Large intestine (tissue), 3 donors: ENCODE measurements at regions not wholly inside any gene's neighbourhood (a gene's known extent, or its start where the extent isn't known, plus 50 kb on each side); places are given as distances from the start of the nearest gene placed in this dataset.
"Not testable (repeated sequence)": the region's sequence is repeated elsewhere in the genome, so short reads cannot be mapped to it uniquely, and the experiment has no call there.

Experiments
- DNase-seq, 2 donors: peaks; one replicate each; pipeline versions ENCODE4 v3.0.0 to v3.0.0-alpha.2; 2013
- H3K27ac ChIP-seq: one replicate; pipeline ENCODE4 v1.5.1; 2013; ENCODE audit warnings: low read length
- H3K27me3 ChIP-seq: 2 replicates; pipeline ENCODE4 v1.6.1; 2013; ENCODE audit warnings: low read length; ENCODE audit not compliant: control insufficient read depth, insufficient read depth
- H3K36me3 ChIP-seq: 2 replicates; pipeline ENCODE4 v1.6.1; 2013; ENCODE audit warnings: low read length; ENCODE audit not compliant: control insufficient read depth, insufficient read depth
- H3K4me1 ChIP-seq: one replicate; pipeline ENCODE4 v1.6.1; 2013; ENCODE audit warnings: low read length; ENCODE audit not compliant: control insufficient read depth, insufficient read depth
- H3K4me3 ChIP-seq: one replicate; pipeline ENCODE4 v1.5.1; 2013; ENCODE audit warnings: low read length
- H3K9me3 ChIP-seq: one replicate; pipeline ENCODE4 v1.6.1; 2013; ENCODE audit warnings: mild to moderate bottlenecking, low read depth, low read length, moderate library complexity; ENCODE audit not compliant: control insufficient read depth
- WGBS: methylation state at CpG from one replicate; pipeline ENCODE4 v1.1.5; 2013; ENCODE audit warnings: low lambda C conversion rate; ENCODE audit not compliant: insufficient coverage; 5-methylcytosine and 5-hydroxymethylcytosine counted together

GRCh38 chr18:29360659-29361058, 1183.7 kb upstream of the CDH2 start:
- H3K27me3 ChIP-seq, H3K27ac ChIP-seq, H3K9me3 ChIP-seq, DNase-seq, H3K4me3 ChIP-seq, H3K4me1 ChIP-seq, H3K36me3 ChIP-seq: not testable (repeated sequence)
- WGBS = no CpG with 5 or more reads among the region's 4 CpGs

- H3K27ac ChIP-seq, DNase-seq, H3K4me1 ChIP-seq, H3K36me3 ChIP-seq, H3K27me3 ChIP-seq, H3K9me3 ChIP-seq, H3K4me3 ChIP-seq: not testable (repeated sequence)
Measured at GRCh38 chr18:29359222-29359621, 1182.3 kb upstream of the CDH2 start.

- DNase-seq = no peak
- H3K27ac ChIP-seq = no peak overlapping the region
- H3K9me3 ChIP-seq = no peaks in the 10 kb centered on the region
- H3K36me3 ChIP-seq = no peaks in the 10 kb centered on the region
- 100% methylated on average over 1 of the region's 1 CpG for WGBS
- no peaks in the 10 kb centered on the region for H3K4me1 ChIP-seq
- H3K27me3 ChIP-seq = no peaks in the 10 kb centered on the region
- H3K4me3 ChIP-seq = no peak overlapping the region
Measured at GRCh38 chr18:29351171-29351570, 1174.2 kb upstream of the CDH2 start.

GRCh38 chr18:29328932-29329331, 1152.0 kb upstream of the CDH2 start:
- no peak for DNase-seq
- WGBS = 92% methylated on average over 2 of the region's 2 CpGs
- H3K27ac ChIP-seq = no peak overlapping the region
- no peaks in the 10 kb centered on the region for H3K27me3 ChIP-seq
- no peaks in the 10 kb centered on the region for H3K36me3 ChIP-seq
- H3K9me3 ChIP-seq = no peaks in the 10 kb centered on the region
- H3K4me1 ChIP-seq = no peaks in the 10 kb centered on the region
- no peak overlapping the region for H3K4me3 ChIP-seq

GRCh38 chr18:29326214-29326613, 1149.3 kb upstream of the CDH2 start:
- WGBS = no CpG with 5 or more reads among the region's 2 CpGs
- no peaks in the 10 kb centered on the region for H3K9me3 ChIP-seq

GRCh38 chr18:29321561-29321960, 1144.6 kb upstream of the CDH2 start:
- Histone ChIP-seq H3K27me3 (no peaks in the 10 kb centered on the region), H3K4me3 (no peak overlapping the region), H3K9me3 (no peaks in the 10 kb centered on the region), H3K27ac (no peak overlapping the region), H3K4me1 (no peaks in the 10 kb centered on the region), H3K36me3 (no peaks in the 10 kb centered on the region)
- WGBS = 100% methylated on average over 1 of the region's 1 CpG
- no peak for DNase-seq

More at GRCh38 chr18:29326214-29326613, 1149.3 kb upstream of the CDH2 start:
- no peak overlapping the region for H3K4me3 ChIP-seq
- H3K4me1 ChIP-seq = no peaks in the 10 kb centered on the region
- H3K27me3 ChIP-seq = no peaks in the 10 kb centered on the region
- no peak overlapping the region for H3K27ac ChIP-seq
- H3K36me3 ChIP-seq = no peaks in the 10 kb centered on the region
- no peak for DNase-seq

- Histone ChIP-seq H3K4me1 (no peaks in the 10 kb centered on the region), H3K27ac (no peak overlapping the region), H3K27me3 (no peaks in the 10 kb centered on the region), H3K4me3 (no peak overlapping the region), H3K9me3 (no peaks in the 10 kb centered on the region), H3K36me3 (no peaks in the 10 kb centered on the region)
- no peak for DNase-seq
- 100% methylated on average over 1 of the region's 1 CpG for WGBS
Measured at GRCh38 chr18:29313312-29313711, 1136.4 kb upstream of the CDH2 start.

GRCh38 chr18:29311580-29311979, 1134.7 kb upstream of the CDH2 start:
- Histone ChIP-seq H3K27ac (no peak overlapping the region), H3K27me3 (no peaks in the 10 kb centered on the region), H3K4me3 (no peak overlapping the region), H3K9me3 (no peaks in the 10 kb centered on the region), H3K4me1 (no peaks in the 10 kb centered on the region), H3K36me3 (no peaks in the 10 kb centered on the region)
- no peak for DNase-seq
- WGBS = 100% methylated on average over 1 of the region's 2 CpGs

- no CpG with 5 or more reads among the region's 1 CpG for WGBS
- peak; percentile 26 to 55 for DNase-seq
- no peak overlapping the region for H3K4me3 ChIP-seq
- H3K36me3 ChIP-seq = no peaks in the 10 kb centered on the region
- H3K4me1 ChIP-seq = no peaks in the 10 kb centered on the region
- H3K27ac ChIP-seq = no peak overlapping the region
- no peaks in the 10 kb centered on the region for H3K27me3 ChIP-seq
- H3K9me3 ChIP-seq = no peaks in the 10 kb centered on the region
Measured at GRCh38 chr18:29309366-29309765, 1132.4 kb upstream of the CDH2 start.

GRCh38 chr18:29307982-29308381, 1131.1 kb upstream of the CDH2 start:
- no peaks in the 10 kb centered on the region for H3K4me1 ChIP-seq
- no peak overlapping the region for H3K4me3 ChIP-seq
- 80% methylated on average over 1 of the region's 1 CpG for WGBS
- H3K27me3 ChIP-seq = no peaks in the 10 kb centered on the region
- no peaks in the 10 kb centered on the region for H3K36me3 ChIP-seq
- no peak for DNase-seq
- H3K27ac ChIP-seq = no peak overlapping the region
- no peaks in the 10 kb centered on the region for H3K9me3 ChIP-seq

- no peak overlapping the region for H3K4me3 ChIP-seq
- no peaks in the 10 kb centered on the region for H3K9me3 ChIP-seq
- H3K36me3 ChIP-seq = no peaks in the 10 kb centered on the region
- no peaks in the 10 kb centered on the region for H3K27me3 ChIP-seq
- no peak for DNase-seq
- no peak overlapping the region for H3K27ac ChIP-seq
- no CpG with 5 or more reads among the region's 2 CpGs for WGBS
- no peaks in the 10 kb centered on the region for H3K4me1 ChIP-seq
Measured at GRCh38 chr18:29307231-29307630, 1130.3 kb upstream of the CDH2 start.
